ENCODE measurements at regions not wholly inside any gene's neighbourhood (a gene's known extent, or its start where the extent isn't known, plus 50 kb on each side); places are given as distances from the start of the nearest gene placed in this dataset.

GRCh38 chr4:84147831-84148230 lies 351.3 kb downstream of the NKX6-1 start:
- TF ChIP-seq CTCF (IDR thresholded peaks at IDR 0.05; ENCODE audit: insufficient read depth, low read length, poor library complexity, severe bottlenecking) (no peak), EZH2phosphoT487 (conservative IDR thresholded peaks at IDR 0.05; ENCODE audit: low read length) (no peak)

Measured in SU-DHL-6 (cell line).